Lower leg skin (tissue), 3 donors: ENCODE measurements at regions not wholly inside any gene's neighbourhood (a gene's known extent, or its start where the extent isn't known, plus 50 kb on each side); places are given as distances from the start of the nearest gene placed in this dataset.
"Not testable (repeated sequence)": the region's sequence is repeated elsewhere in the genome, so short reads cannot be mapped to it uniquely, and the experiment has no call there.

Experiments used
- POLR2A ChIP-seq, 2 donors: fragments of 450-650 bp; IDR thresholded peaks; one replicate each; pipeline ENCODE4 v1.6.1; 2016 to 2017; ENCODE audit warnings: antibody characterized with exemption in 2 of 2, mild to moderate bottlenecking in 1 of 2, moderate library complexity in 1 of 2
- TF ChIP-seq, protein P1 (sequence below), 3 donors: fragments of 450-650 bp; IDR thresholded peaks; one replicate each; pipeline ENCODE4 v1.5.1; 2016; ENCODE audit warnings: antibody characterized with exemption in 3 of 3, mild to moderate bottlenecking in 3 of 3, moderate library complexity in 2 of 3

- TF ChIP-seq, protein P1, sequence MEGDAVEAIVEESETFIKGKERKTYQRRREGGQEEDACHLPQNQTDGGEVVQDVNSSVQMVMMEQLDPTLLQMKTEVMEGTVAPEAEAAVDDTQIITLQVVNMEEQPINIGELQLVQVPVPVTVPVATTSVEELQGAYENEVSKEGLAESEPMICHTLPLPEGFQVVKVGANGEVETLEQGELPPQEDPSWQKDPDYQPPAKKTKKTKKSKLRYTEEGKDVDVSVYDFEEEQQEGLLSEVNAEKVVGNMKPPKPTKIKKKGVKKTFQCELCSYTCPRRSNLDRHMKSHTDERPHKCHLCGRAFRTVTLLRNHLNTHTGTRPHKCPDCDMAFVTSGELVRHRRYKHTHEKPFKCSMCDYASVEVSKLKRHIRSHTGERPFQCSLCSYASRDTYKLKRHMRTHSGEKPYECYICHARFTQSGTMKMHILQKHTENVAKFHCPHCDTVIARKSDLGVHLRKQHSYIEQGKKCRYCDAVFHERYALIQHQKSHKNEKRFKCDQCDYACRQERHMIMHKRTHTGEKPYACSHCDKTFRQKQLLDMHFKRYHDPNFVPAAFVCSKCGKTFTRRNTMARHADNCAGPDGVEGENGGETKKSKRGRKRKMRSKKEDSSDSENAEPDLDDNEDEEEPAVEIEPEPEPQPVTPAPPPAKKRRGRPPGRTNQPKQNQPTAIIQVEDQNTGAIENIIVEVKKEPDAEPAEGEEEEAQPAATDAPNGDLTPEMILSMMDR (IDR thresholded peaks at IDR 0.05) = not testable (repeated sequence)
- TF ChIP-seq POLR2A (IDR thresholded peaks at IDR 0.05) = not testable (repeated sequence)
Measured at GRCh38 chr1:840592-840991, 83.1 kb upstream of the SAMD11 start.
